ENCODE measurements at regions not wholly inside any gene's neighbourhood (a gene's known extent, or its start where the extent isn't known, plus 50 kb on each side); places are given as distances from the start of the nearest gene placed in this dataset.

DNA sequence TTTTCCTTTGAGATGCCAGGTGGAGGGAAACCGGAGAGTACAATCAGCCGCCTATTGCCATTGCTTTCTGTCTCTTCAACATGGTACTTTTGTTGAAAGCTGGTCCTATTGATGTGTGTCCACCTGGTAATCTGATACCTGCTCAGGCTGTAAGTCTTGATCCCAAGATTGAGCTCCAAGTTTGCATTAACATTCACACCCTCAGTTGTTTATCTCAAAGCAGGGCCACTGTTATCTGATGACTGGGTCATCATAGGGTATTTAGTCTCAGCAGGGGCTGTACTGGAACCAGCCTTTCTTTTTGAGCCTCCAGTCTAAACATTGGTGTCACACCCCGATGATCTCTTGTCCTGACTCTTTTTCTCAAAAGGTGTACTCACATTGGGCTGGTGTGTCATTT, 370.3 kb upstream of the TOM1L1 start:
- TF ChIP-seq POLR2AphosphoS5 (IDR thresholded peaks at IDR 0.05), result no peak
- TF ChIP-seq, protein P1, sequence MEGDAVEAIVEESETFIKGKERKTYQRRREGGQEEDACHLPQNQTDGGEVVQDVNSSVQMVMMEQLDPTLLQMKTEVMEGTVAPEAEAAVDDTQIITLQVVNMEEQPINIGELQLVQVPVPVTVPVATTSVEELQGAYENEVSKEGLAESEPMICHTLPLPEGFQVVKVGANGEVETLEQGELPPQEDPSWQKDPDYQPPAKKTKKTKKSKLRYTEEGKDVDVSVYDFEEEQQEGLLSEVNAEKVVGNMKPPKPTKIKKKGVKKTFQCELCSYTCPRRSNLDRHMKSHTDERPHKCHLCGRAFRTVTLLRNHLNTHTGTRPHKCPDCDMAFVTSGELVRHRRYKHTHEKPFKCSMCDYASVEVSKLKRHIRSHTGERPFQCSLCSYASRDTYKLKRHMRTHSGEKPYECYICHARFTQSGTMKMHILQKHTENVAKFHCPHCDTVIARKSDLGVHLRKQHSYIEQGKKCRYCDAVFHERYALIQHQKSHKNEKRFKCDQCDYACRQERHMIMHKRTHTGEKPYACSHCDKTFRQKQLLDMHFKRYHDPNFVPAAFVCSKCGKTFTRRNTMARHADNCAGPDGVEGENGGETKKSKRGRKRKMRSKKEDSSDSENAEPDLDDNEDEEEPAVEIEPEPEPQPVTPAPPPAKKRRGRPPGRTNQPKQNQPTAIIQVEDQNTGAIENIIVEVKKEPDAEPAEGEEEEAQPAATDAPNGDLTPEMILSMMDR (IDR thresholded peaks at IDR 0.05), result no peak

Data from stomach (tissue), 4 donors.